WTC11 (cell line): ENCODE measurements at regions not wholly inside any gene's neighbourhood (a gene's known extent, or its start where the extent isn't known, plus 50 kb on each side); places are given as distances from the start of the nearest gene placed in this dataset.

Source experiments
- ATAC-seq: fragments of 200-7000 bp; cut with Tn5 transposase; 2 replicates; pipeline ENCODE4 v1.10.0; 2021; ENCODE audit warnings: mild to moderate bottlenecking, moderate library complexity
- CTCF ChIA-PET: fragments of 300-600 bp; sonication (Branson Sonifier 250); formaldehyde crosslinking; loops from one replicate; lab custom pipeline; 2021; ENCODE audit warnings: antibody characterized with exemption; lab: Charles Lee
- POLR2A ChIA-PET: fragments of 350-600 bp; sonication (Branson Sonifier 250); formaldehyde crosslinking; loops from one replicate; lab custom pipeline; 2021; ENCODE audit warnings: antibody characterized with exemption; lab: Charles Lee
- DNase-seq: peaks from one replicate; pipeline ENCODE4 v3.0.0; 2021; ENCODE audit warnings: low spot score
- H3K27ac Mint-ChIP-seq: 2 replicates; pipeline ENCODE4 v1.8.0; 2021; ENCODE audit warnings: mixed read lengths
- H3K27me3 Mint-ChIP-seq: 2 replicates; pipeline ENCODE4 v1.8.0; 2021; ENCODE audit warnings: low read depth, mild to moderate bottlenecking, moderate library complexity, mixed read lengths
- H3K36me3 Mint-ChIP-seq: 2 replicates; pipeline ENCODE4 v1.8.0; 2021; ENCODE audit warnings: mixed read lengths
- H3K4me1 Mint-ChIP-seq: 2 replicates; pipeline ENCODE4 v1.8.0; 2022; ENCODE audit warnings: mixed read lengths
- H3K4me3 Mint-ChIP-seq: 2 replicates; pipeline ENCODE4 v1.8.0; 2021; ENCODE audit warnings: mild to moderate bottlenecking, moderate library complexity, mixed read lengths
- H3K9me3 Mint-ChIP-seq: 2 replicates; pipeline ENCODE4 v1.8.0; 2021; ENCODE audit warnings: mixed read lengths
- CREB1 ChIP-seq: sonication (generic); formaldehyde crosslinking; IDR thresholded peaks from 2 replicates; pipeline ENCODE4 v1.8.0; 2023; ENCODE audit warnings: mild to moderate bottlenecking, missing genetic modification reagents
- ESRRA ChIP-seq: sonication (generic); formaldehyde crosslinking; IDR thresholded peaks from 2 replicates; pipeline ENCODE4 v1.8.1; 2022; ENCODE audit warnings: mild to moderate bottlenecking, missing genetic modification reagents, borderline replicate concordance
- GABPB1 ChIP-seq: sonication (generic); formaldehyde crosslinking; IDR thresholded peaks from 2 replicates; pipeline ENCODE4 v1.8.1; 2023; ENCODE audit warnings: mild to moderate bottlenecking, missing genetic modification reagents
- IRF2 ChIP-seq: sonication (generic); formaldehyde crosslinking; IDR thresholded peaks from 2 replicates; pipeline ENCODE4 v1.8.0; 2022; ENCODE audit warnings: low read depth, missing genetic modification reagents, borderline replicate concordance
- JAZF1 ChIP-seq: fragments of 250-450 bp; sonication (Bioruptor Pico); IDR thresholded peaks from 2 replicates; pipeline ENCODE4 v1.9.0; 2021; ENCODE audit warnings: moderate library complexity, mild to moderate bottlenecking, inconsistent platforms
- JUN ChIP-seq: sonication (generic); formaldehyde crosslinking; IDR thresholded peaks from 2 replicates; pipeline ENCODE4 v1.8.0; 2023; ENCODE audit warnings: mild to moderate bottlenecking, missing genetic modification reagents
- KAT7 ChIP-seq: sonication (generic); formaldehyde crosslinking; IDR thresholded peaks from 2 replicates; pipeline ENCODE4 v1.8.1; 2023; ENCODE audit warnings: missing genetic modification reagents, mild to moderate bottlenecking, borderline replicate concordance
- SOX15 ChIP-seq: fragments of 250-450 bp; sonication (Bioruptor Pico); IDR thresholded peaks from 2 replicates; pipeline ENCODE4 v1.9.0; 2021; ENCODE audit warnings: mild to moderate bottlenecking
- ZNF219 ChIP-seq: sonication (generic); formaldehyde crosslinking; IDR thresholded peaks from 2 replicates; pipeline ENCODE4 v1.8.0; 2023; ENCODE audit warnings: missing genetic modification reagents, mild to moderate bottlenecking, borderline replicate concordance
- ZNF396 ChIP-seq: fragments of 250-450 bp; sonication (Bioruptor Pico); IDR thresholded peaks from 2 replicates; pipeline ENCODE4 v1.8.0; 2021; ENCODE audit warnings: mild to moderate bottlenecking, moderate library complexity, borderline replicate concordance
- ZNF416 ChIP-seq: fragments of 250-450 bp; sonication (Bioruptor Pico); IDR thresholded peaks from 2 replicates; pipeline ENCODE4 v1.9.0; 2021; ENCODE audit warnings: mild to moderate bottlenecking, inconsistent platforms
- ZNF671 ChIP-seq: fragments of 250-450 bp; sonication (Bioruptor Pico); IDR thresholded peaks from 2 replicates; pipeline ENCODE4 v1.8.0; 2021; ENCODE audit warnings: mild to moderate bottlenecking
- TF ChIP-seq, protein P1 (sequence below): sonication (generic); formaldehyde crosslinking; IDR thresholded peaks from 2 replicates; pipeline ENCODE4 v1.8.1; 2022; ENCODE audit warnings: low read depth, mild to moderate bottlenecking, moderate library complexity, missing genetic modification reagents, borderline replicate concordance
- TF ChIP-seq, protein P2 (sequence below): fragments of 250-450 bp; sonication (Bioruptor Pico); IDR thresholded peaks from 2 replicates; pipeline ENCODE4 v1.9.0; 2021; ENCODE audit warnings: mild to moderate bottlenecking
- TF ChIP-seq, protein P3 (sequence below): sonication (generic); formaldehyde crosslinking; IDR thresholded peaks from 2 replicates; pipeline ENCODE4 v1.8.0; 2022; ENCODE audit warnings: mild to moderate bottlenecking, missing genetic modification reagents
- TF ChIP-seq, protein P4 (sequence below): sonication (generic); formaldehyde crosslinking; IDR thresholded peaks from 2 replicates; pipeline ENCODE4 v1.8.0; 2023; ENCODE audit warnings: mild to moderate bottlenecking, missing genetic modification reagents
- TF ChIP-seq, protein P5 (sequence below): fragments of 250-450 bp; sonication (Bioruptor Pico); IDR thresholded peaks from 2 replicates; pipeline ENCODE4 v1.9.0; 2021; ENCODE audit warnings: mild to moderate bottlenecking
- TF ChIP-seq, protein P6 (sequence below): sonication (generic); formaldehyde crosslinking; IDR thresholded peaks from 2 replicates; pipeline ENCODE4 v1.8.1; 2023; ENCODE audit warnings: mild to moderate bottlenecking, missing genetic modification reagents
- TF ChIP-seq, protein P7 (sequence below): sonication (generic); formaldehyde crosslinking; IDR thresholded peaks from 2 replicates; pipeline ENCODE4 v1.8.0; 2023; ENCODE audit warnings: missing genetic modification reagents, mild to moderate bottlenecking, borderline replicate concordance

DNA sequence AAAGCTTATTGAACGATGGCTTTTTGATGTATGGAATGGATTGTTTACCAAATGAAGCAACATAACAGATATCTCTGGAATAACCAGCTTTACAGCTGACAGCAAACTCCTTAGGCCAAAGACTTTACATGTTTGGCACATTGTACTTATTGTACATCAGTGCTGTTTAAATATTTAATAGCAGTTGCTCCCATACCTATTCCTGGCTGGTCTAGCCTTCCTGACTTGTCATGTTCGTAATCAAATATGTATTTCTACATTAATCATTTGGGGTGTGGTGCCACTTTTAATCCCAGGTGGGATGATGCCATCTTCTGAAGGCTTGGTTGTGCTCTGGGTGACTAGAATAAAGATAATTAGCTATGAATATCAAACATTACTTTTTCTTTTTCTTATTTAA is 67.4 kb upstream of the FRY start:
- peaks cover 22% of the 10 kb centered on the region for H3K9me3 Mint-ChIP-seq
- H3K27ac Mint-ChIP-seq: no peak overlapping the region
- TF ChIP-seq, protein P1, sequence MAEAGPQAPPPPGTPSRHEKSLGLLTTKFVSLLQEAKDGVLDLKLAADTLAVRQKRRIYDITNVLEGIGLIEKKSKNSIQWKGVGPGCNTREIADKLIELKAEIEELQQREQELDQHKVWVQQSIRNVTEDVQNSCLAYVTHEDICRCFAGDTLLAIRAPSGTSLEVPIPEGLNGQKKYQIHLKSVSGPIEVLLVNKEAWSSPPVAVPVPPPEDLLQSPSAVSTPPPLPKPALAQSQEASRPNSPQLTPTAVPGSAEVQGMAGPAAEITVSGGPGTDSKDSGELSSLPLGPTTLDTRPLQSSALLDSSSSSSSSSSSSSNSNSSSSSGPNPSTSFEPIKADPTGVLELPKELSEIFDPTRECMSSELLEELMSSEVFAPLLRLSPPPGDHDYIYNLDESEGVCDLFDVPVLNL (CRISPR knock-in tag): no peak
- TF ChIP-seq ZNF219: no peak
- no peak for TF ChIP-seq JUN (CRISPR knock-in tag)
- TF ChIP-seq, protein P2, sequence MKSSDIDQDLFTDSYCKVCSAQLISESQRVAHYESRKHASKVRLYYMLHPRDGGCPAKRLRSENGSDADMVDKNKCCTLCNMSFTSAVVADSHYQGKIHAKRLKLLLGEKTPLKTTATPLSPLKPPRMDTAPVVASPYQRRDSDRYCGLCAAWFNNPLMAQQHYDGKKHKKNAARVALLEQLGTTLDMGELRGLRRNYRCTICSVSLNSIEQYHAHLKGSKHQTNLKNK: no peak
- TF ChIP-seq ZNF671 (CRISPR knock-in tag): no peak
- no peak for TF ChIP-seq GABPB1 (CRISPR knock-in tag)
- TF ChIP-seq, protein P3, sequence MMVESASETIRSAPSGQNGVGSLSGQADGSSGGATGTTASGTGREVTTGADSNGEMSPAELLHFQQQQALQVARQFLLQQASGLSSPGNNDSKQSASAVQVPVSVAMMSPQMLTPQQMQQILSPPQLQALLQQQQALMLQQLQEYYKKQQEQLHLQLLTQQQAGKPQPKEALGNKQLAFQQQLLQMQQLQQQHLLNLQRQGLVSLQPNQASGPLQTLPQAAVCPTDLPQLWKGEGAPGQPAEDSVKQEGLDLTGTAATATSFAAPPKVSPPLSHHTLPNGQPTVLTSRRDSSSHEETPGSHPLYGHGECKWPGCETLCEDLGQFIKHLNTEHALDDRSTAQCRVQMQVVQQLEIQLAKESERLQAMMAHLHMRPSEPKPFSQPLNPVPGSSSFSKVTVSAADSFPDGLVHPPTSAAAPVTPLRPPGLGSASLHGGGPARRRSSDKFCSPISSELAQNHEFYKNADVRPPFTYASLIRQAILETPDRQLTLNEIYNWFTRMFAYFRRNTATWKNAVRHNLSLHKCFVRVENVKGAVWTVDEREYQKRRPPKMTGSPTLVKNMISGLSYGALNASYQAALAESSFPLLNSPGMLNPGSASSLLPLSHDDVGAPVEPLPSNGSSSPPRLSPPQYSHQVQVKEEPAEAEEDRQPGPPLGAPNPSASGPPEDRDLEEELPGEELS (CRISPR knock-in tag): no peak
- no peak for TF ChIP-seq CREB1 (CRISPR knock-in tag)
- TF ChIP-seq, protein P4, sequence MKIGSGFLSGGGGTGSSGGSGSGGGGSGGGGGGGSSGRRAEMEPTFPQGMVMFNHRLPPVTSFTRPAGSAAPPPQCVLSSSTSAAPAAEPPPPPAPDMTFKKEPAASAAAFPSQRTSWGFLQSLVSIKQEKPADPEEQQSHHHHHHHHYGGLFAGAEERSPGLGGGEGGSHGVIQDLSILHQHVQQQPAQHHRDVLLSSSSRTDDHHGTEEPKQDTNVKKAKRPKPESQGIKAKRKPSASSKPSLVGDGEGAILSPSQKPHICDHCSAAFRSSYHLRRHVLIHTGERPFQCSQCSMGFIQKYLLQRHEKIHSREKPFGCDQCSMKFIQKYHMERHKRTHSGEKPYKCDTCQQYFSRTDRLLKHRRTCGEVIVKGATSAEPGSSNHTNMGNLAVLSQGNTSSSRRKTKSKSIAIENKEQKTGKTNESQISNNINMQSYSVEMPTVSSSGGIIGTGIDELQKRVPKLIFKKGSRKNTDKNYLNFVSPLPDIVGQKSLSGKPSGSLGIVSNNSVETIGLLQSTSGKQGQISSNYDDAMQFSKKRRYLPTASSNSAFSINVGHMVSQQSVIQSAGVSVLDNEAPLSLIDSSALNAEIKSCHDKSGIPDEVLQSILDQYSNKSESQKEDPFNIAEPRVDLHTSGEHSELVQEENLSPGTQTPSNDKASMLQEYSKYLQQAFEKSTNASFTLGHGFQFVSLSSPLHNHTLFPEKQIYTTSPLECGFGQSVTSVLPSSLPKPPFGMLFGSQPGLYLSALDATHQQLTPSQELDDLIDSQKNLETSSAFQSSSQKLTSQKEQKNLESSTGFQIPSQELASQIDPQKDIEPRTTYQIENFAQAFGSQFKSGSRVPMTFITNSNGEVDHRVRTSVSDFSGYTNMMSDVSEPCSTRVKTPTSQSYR (CRISPR knock-in tag): no peak
- no peak for TF ChIP-seq ZNF416 (CRISPR knock-in tag)
- TF ChIP-seq SOX15 (CRISPR knock-in tag): no peak
- TF ChIP-seq ZNF396 (CRISPR knock-in tag): no peak
- TF ChIP-seq IRF2 (CRISPR knock-in tag): no peak
- TF ChIP-seq ESRRA: no peak
- no peaks in the 10 kb centered on the region for H3K4me1 Mint-ChIP-seq
- H3K4me3 Mint-ChIP-seq: no peak overlapping the region
- POLR2A ChIA-PET: no interaction called here
- no peak for DNase-seq
- no peaks in the 10 kb centered on the region for H3K27me3 Mint-ChIP-seq
- ATAC-seq: no peak
- CTCF ChIA-PET: no interaction called here
- peaks cover 11% of the 10 kb centered on the region for H3K36me3 Mint-ChIP-seq

DNA sequence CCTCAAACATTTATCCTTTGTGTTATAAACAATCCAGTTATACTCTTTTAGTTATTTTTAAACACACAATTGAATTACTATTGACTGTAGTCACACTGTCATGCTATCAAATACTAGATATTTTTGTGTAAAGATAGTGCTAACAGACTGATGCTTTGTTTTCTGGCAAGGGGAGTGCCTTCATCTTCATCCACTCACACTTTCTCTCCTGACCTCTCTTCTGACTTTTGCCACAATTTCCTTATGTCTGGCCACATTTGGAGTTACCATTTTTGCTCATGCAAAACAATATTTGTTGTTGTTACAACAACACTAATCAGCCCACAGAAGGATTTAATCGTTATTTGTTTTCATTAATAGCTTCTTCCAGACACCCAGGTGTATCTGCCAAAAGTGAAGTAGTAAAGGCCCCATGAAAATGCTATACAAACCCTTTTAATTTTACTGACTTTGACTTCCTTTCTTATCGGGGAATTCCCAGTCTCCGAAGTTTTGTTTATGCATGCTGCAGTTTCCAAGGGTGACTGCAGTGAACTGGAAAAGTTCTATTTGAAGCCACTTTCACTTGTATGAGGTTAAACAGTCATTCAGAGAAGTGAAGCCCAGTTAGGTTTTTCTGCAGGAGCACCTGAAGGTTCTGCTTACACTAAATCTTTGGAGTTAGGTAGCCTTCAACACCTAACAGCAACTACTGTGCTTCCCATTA is 66.1 kb upstream of the FRY start:
- DNase-seq: no peak
- Mint-ChIP-seq H3K36me3 (peaks cover 11% of the 10 kb centered on the region), H3K4me1 (no peaks in the 10 kb centered on the region), H3K27me3 (no peaks in the 10 kb centered on the region), H3K9me3 (peaks cover 22% of the 10 kb centered on the region), H3K4me3 (no peak overlapping the region), H3K27ac (no peak overlapping the region)
- POLR2A ChIA-PET: no interaction called here
- CTCF ChIA-PET: no interaction called here
- no peak for ATAC-seq
- TF ChIP-seq, protein P5, sequence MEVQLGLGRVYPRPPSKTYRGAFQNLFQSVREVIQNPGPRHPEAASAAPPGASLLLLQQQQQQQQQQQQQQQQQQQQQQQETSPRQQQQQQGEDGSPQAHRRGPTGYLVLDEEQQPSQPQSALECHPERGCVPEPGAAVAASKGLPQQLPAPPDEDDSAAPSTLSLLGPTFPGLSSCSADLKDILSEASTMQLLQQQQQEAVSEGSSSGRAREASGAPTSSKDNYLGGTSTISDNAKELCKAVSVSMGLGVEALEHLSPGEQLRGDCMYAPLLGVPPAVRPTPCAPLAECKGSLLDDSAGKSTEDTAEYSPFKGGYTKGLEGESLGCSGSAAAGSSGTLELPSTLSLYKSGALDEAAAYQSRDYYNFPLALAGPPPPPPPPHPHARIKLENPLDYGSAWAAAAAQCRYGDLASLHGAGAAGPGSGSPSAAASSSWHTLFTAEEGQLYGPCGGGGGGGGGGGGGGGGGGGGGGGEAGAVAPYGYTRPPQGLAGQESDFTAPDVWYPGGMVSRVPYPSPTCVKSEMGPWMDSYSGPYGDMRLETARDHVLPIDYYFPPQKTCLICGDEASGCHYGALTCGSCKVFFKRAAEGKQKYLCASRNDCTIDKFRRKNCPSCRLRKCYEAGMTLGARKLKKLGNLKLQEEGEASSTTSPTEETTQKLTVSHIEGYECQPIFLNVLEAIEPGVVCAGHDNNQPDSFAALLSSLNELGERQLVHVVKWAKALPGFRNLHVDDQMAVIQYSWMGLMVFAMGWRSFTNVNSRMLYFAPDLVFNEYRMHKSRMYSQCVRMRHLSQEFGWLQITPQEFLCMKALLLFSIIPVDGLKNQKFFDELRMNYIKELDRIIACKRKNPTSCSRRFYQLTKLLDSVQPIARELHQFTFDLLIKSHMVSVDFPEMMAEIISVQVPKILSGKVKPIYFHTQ: no peak
- TF ChIP-seq, protein P6, sequence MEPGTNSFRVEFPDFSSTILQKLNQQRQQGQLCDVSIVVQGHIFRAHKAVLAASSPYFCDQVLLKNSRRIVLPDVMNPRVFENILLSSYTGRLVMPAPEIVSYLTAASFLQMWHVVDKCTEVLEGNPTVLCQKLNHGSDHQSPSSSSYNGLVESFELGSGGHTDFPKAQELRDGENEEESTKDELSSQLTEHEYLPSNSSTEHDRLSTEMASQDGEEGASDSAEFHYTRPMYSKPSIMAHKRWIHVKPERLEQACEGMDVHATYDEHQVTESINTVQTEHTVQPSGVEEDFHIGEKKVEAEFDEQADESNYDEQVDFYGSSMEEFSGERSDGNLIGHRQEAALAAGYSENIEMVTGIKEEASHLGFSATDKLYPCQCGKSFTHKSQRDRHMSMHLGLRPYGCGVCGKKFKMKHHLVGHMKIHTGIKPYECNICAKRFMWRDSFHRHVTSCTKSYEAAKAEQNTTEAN (CRISPR knock-in tag): no peak
- no peak for TF ChIP-seq JUN (CRISPR knock-in tag)
- TF ChIP-seq, protein P7, sequence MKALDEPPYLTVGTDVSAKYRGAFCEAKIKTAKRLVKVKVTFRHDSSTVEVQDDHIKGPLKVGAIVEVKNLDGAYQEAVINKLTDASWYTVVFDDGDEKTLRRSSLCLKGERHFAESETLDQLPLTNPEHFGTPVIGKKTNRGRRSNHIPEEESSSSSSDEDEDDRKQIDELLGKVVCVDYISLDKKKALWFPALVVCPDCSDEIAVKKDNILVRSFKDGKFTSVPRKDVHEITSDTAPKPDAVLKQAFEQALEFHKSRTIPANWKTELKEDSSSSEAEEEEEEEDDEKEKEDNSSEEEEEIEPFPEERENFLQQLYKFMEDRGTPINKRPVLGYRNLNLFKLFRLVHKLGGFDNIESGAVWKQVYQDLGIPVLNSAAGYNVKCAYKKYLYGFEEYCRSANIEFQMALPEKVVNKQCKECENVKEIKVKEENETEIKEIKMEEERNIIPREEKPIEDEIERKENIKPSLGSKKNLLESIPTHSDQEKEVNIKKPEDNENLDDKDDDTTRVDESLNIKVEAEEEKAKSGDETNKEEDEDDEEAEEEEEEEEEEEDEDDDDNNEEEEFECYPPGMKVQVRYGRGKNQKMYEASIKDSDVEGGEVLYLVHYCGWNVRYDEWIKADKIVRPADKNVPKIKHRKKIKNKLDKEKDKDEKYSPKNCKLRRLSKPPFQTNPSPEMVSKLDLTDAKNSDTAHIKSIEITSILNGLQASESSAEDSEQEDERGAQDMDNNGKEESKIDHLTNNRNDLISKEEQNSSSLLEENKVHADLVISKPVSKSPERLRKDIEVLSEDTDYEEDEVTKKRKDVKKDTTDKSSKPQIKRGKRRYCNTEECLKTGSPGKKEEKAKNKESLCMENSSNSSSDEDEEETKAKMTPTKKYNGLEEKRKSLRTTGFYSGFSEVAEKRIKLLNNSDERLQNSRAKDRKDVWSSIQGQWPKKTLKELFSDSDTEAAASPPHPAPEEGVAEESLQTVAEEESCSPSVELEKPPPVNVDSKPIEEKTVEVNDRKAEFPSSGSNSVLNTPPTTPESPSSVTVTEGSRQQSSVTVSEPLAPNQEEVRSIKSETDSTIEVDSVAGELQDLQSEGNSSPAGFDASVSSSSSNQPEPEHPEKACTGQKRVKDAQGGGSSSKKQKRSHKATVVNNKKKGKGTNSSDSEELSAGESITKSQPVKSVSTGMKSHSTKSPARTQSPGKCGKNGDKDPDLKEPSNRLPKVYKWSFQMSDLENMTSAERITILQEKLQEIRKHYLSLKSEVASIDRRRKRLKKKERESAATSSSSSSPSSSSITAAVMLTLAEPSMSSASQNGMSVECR: no peak
- no peak for TF ChIP-seq JAZF1 (CRISPR knock-in tag)
- no peak for TF ChIP-seq KAT7 (CRISPR knock-in tag)
